Keratinocyte (primary cell): ENCODE measurements at regions not wholly inside any gene's neighbourhood (a gene's known extent, or its start where the extent isn't known, plus 50 kb on each side); places are given as distances from the start of the nearest gene placed in this dataset.

Source experiments
- DNase-seq: peaks from one replicate; pipeline ENCODE4 v3.0.0-alpha.2; 2011; ENCODE audit warnings: low read depth, missing footprints, low spot score
- FAIRE-seq: peaks from 2 replicates; lab custom pipeline; 2011; peaks lifted over from hg19 to GRCh38; lab: Jason Lieb, UNC
- H2AFZ ChIP-seq: 2 replicates; pipeline ENCODE4 v1.6.0; 2012; ENCODE audit warnings: low read length, control low read depth, inconsistent platforms; ENCODE audit not compliant: control insufficient read depth
- H3K27ac ChIP-seq: 2 replicates; pipeline ENCODE4 v1.5.1; 2011; ENCODE audit warnings: low read length; ENCODE audit not compliant: control insufficient read depth, insufficient read depth
- H3K27me3 ChIP-seq: 3 replicates; pipeline ENCODE4 v1.6.0; 2011; ENCODE audit warnings: low read length; ENCODE audit not compliant: control insufficient read depth, insufficient read depth; ENCODE audit errors: extremely low read depth
- H3K36me3 ChIP-seq, 2 experiments: 2 replicates in 1 of 2; 3 replicates in 1 of 2; pipeline ENCODE4 v1.5.1; 2011; ENCODE audit warnings: low read length in 2 of 2, mild to moderate bottlenecking in 1 of 2; ENCODE audit not compliant: control insufficient read depth in 2 of 2, insufficient read depth in 2 of 2; ENCODE audit errors: extremely low read depth in 1 of 2
- H3K4me1 ChIP-seq: 3 replicates; pipeline ENCODE4 v1.5.1; 2011; ENCODE audit warnings: low read length; ENCODE audit not compliant: control insufficient read depth, insufficient read depth; ENCODE audit errors: extremely low read depth
- H3K4me2 ChIP-seq: 3 replicates; pipeline ENCODE4 v1.6.0; 2011; ENCODE audit warnings: low read depth, low read length; ENCODE audit not compliant: control insufficient read depth, insufficient read depth; ENCODE audit errors: extremely low read depth
- H3K4me3 ChIP-seq, 3 experiments: fragments of 200-600 bp in 1 of 3; sonication (generic) in 1 of 3; 2 replicates in 2 of 3; 3 replicates in 1 of 3; pipeline ENCODE4 v1.5.1; 2011 to 2016; ENCODE audit warnings: low read length in 3 of 3, mild to moderate bottlenecking in 3 of 3, control low read depth in 2 of 3, inconsistent platforms in 1 of 3, low read depth in 1 of 3, mixed read lengths in 1 of 3, mixed run types in 1 of 3, moderate library complexity in 1 of 3; ENCODE audit not compliant: control insufficient read depth in 2 of 3, insufficient read depth in 2 of 3; ENCODE audit errors: extremely low read depth in 1 of 3
- H3K79me2 ChIP-seq: 2 replicates; pipeline ENCODE4 v1.6.0; 2012; ENCODE audit warnings: low read length; ENCODE audit not compliant: control insufficient read depth, insufficient read depth
- H3K9ac ChIP-seq: 3 replicates; pipeline ENCODE4 v1.6.0; 2011; ENCODE audit warnings: low read length; ENCODE audit not compliant: control insufficient read depth, insufficient read depth; ENCODE audit errors: extremely low read depth
- H3K9me1 ChIP-seq: 3 replicates; pipeline ENCODE4 v1.6.0; 2011; ENCODE audit warnings: low read length; ENCODE audit not compliant: control insufficient read depth, insufficient read depth; ENCODE audit errors: extremely low read depth
- H3K9me3 ChIP-seq: 2 replicates; pipeline ENCODE4 v1.5.1; 2012; ENCODE audit warnings: low read depth, low read length; ENCODE audit not compliant: control insufficient read depth
- H4K20me1 ChIP-seq: 3 replicates; pipeline ENCODE4 v1.6.0; 2011; ENCODE audit warnings: low read length; ENCODE audit not compliant: control insufficient read depth, insufficient read depth; ENCODE audit errors: extremely low read depth
- CTCF ChIP-seq, 3 experiments: IDR thresholded peaks in 1 of 3; conservative IDR thresholded peaks in 1 of 3; optimal IDR thresholded peaks in 1 of 3; 2 replicates in 2 of 3; 3 replicates in 1 of 3; pipeline versions ENCODE3 to v1.5.1; 2011; ENCODE audit warnings: low read length in 3 of 3, mild to moderate bottlenecking in 3 of 3, moderate library complexity in 2 of 3, control low read depth in 1 of 3, inconsistent platforms in 1 of 3; ENCODE audit not compliant: insufficient read depth in 2 of 3; ENCODE audit errors: extremely low read depth in 1 of 3
- EZH2 ChIP-seq: IDR thresholded peaks from one replicate; pipeline ENCODE4 v1.6.1; 2012; ENCODE audit warnings: inconsistent platforms, mild to moderate bottlenecking, low read length, moderate library complexity
- dilution Hi-C: fragments of 300-500 bp; cut with MboI; formaldehyde crosslinking; loops from one replicate; pipeline ENCODE4 v1.7.0; 2020; ENCODE audit warnings: low sequenced_read_pairs; ENCODE audit not compliant: extremely low pct_ligation_motif_present

GRCh38 chr12:115338566-115339294 is 654.8 kb upstream of the TBX3 start:
- no peaks in the 10 kb centered on the region for H3K36me3 ChIP-seq
- H2AFZ ChIP-seq = no peak overlapping the region
- no peak for DNase-seq
- H3K27me3 ChIP-seq = no peaks in the 10 kb centered on the region
- H3K9me3 ChIP-seq = peaks cover 4% of the 10 kb centered on the region
- no peak overlapping the region for H3K4me3 ChIP-seq
- H3K27ac ChIP-seq = no peak overlapping the region
- H3K4me1 ChIP-seq = peaks cover 26% of the 10 kb centered on the region
- peak overlapping the region; percentile 13 for H3K4me2 ChIP-seq
- no peak for FAIRE-seq
- dilution Hi-C loops = no loop called here
- H3K9ac ChIP-seq = no peak overlapping the region
- TF ChIP-seq CTCF (optimal IDR thresholded peaks at IDR 0.05 in 1 of 3, IDR thresholded peaks at IDR 0.05 in 1 of 3, conservative IDR thresholded peaks at IDR 0.05 in 1 of 3; ENCODE audit: extremely low read depth in 1 of 3, insufficient read depth in 2 of 3, low read length in 3 of 3) (no peak), EZH2 (no peak)
- H4K20me1 ChIP-seq = no peaks in the 10 kb centered on the region
- no peaks in the 10 kb centered on the region for H3K79me2 ChIP-seq
- H3K9me1 ChIP-seq = no peaks in the 10 kb centered on the region

GRCh38 chr12:115337693-115338543 is 653.9 kb upstream of the TBX3 start:
- peaks cover 26% of the 10 kb centered on the region for H3K4me1 ChIP-seq
- FAIRE-seq (peak; percentile 79), DNase-seq (no peak)
- H3K9me1 ChIP-seq = no peaks in the 10 kb centered on the region
- H3K27ac ChIP-seq = peak overlapping the region; percentile 58
- H2AFZ ChIP-seq = peak overlapping the region; percentile 61
- peak overlapping the region; percentile 17 for H3K4me2 ChIP-seq
- TF ChIP-seq EZH2 (no peak), CTCF (optimal IDR thresholded peaks at IDR 0.05 in 1 of 3, IDR thresholded peaks at IDR 0.05 in 1 of 3, conservative IDR thresholded peaks at IDR 0.05 in 1 of 3; ENCODE audit: extremely low read depth in 1 of 3, insufficient read depth in 2 of 3, low read length in 3 of 3) (no peak)
- H3K9ac ChIP-seq = peak overlapping the region; percentile 8
- H3K9me3 ChIP-seq = peaks cover 1% of the 10 kb centered on the region
- no peaks in the 10 kb centered on the region for H3K27me3 ChIP-seq
- dilution Hi-C loops = no loop called here
- H3K4me3 ChIP-seq = no peak overlapping the region
- no peaks in the 10 kb centered on the region for H3K36me3 ChIP-seq
- H3K79me2 ChIP-seq = no peaks in the 10 kb centered on the region
- no peaks in the 10 kb centered on the region for H4K20me1 ChIP-seq
